Islet of Langerhans (tissue), 1 donor: ENCODE measurements at regions not wholly inside any gene's neighbourhood (a gene's known extent, or its start where the extent isn't known, plus 50 kb on each side); places are given as distances from the start of the nearest gene placed in this dataset.

Source experiments
- FAIRE-seq: peaks from one replicate; lab custom pipeline; 2011; peaks lifted over from hg19 to GRCh38; lab: Jason Lieb, UNC

- FAIRE-seq, result no peak
Observed at GRCh38 chr2:10964052-10964790, 52.5 kb downstream of the KCNF1 start.

GRCh38 chr2:10965241-10965843 lies 53.6 kb downstream of the KCNF1 start:
- FAIRE-seq, result no peak

- FAIRE-seq, result no peak
Observed at GRCh38 chr2:10966056-10966455, 54.3 kb downstream of the KCNF1 start.

- no peak for FAIRE-seq
Observed at GRCh38 chr2:10966741-10967140, 55.0 kb downstream of the KCNF1 start.

GRCh38 chr2:10968176-10968575 lies 56.4 kb downstream of the KCNF1 start:
- no peak for FAIRE-seq

- no peak for FAIRE-seq
Observed at GRCh38 chr2:10970666-10971065, 58.9 kb downstream of the KCNF1 start.

- FAIRE-seq, result no peak
Observed at GRCh38 chr2:10971161-10971887, 59.6 kb downstream of the KCNF1 start.

- FAIRE-seq, result no peak
Observed at GRCh38 chr2:10971888-10972260, 60.1 kb downstream of the KCNF1 start.

- no peak for FAIRE-seq
Observed at GRCh38 chr2:10972683-10973433, 61.1 kb downstream of the KCNF1 start.

- FAIRE-seq, result no peak
Observed at GRCh38 chr2:10973766-10974165, 62.0 kb downstream of the KCNF1 start.

GRCh38 chr2:10977003-10977402 lies 65.3 kb downstream of the KCNF1 start:
- no peak for FAIRE-seq

- no peak for FAIRE-seq
Observed at GRCh38 chr2:10977621-10978020, 65.9 kb downstream of the KCNF1 start.

GRCh38 chr2:10978090-10978670 lies 66.4 kb downstream of the KCNF1 start:
- no peak for FAIRE-seq

GRCh38 chr2:10980071-10980470 lies 68.3 kb downstream of the KCNF1 start:
- FAIRE-seq, result no peak

GRCh38 chr2:10980886-10981425 lies 69.2 kb downstream of the KCNF1 start:
- no peak for FAIRE-seq

- no peak for FAIRE-seq
Observed at GRCh38 chr2:10981451-10981850, 69.7 kb downstream of the KCNF1 start.

GRCh38 chr2:10981941-10982431 lies 70.3 kb downstream of the KCNF1 start:
- FAIRE-seq, result no peak

- FAIRE-seq, result no peak
Observed at GRCh38 chr2:10982931-10983701, 71.4 kb downstream of the KCNF1 start.

GRCh38 chr2:10983711-10984110 lies 72.0 kb downstream of the KCNF1 start:
- no peak for FAIRE-seq

- no peak for FAIRE-seq
Observed at GRCh38 chr2:10984418-10985135, 72.8 kb downstream of the KCNF1 start.
